ENCODE measurements at regions not wholly inside any gene's neighbourhood (a gene's known extent, or its start where the extent isn't known, plus 50 kb on each side); places are given as distances from the start of the nearest gene placed in this dataset.
"Not testable (repeated sequence)": the region's sequence is repeated elsewhere in the genome, so short reads cannot be mapped to it uniquely, and the experiment has no call there.

DNA sequence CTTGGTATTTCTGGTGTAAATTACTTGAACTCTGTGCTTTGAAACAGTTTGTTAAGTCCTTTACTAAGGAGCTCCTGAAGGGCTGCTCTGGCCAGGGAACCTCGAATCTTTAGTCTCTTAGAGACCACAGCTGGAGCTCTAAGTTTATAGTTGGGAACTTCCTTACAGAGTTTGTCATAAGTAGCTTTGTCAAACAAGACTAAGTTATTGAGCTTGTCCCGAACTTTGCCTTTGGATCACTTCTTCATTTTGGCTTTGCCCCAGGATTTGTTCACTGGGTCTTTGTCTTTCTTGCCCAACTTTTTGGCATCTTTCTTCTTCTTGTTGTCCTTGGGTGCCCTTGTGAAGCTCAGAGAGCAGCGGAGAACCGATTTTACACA is 64.8 kb downstream of the FAM50B start:
- no peak for DNase-seq (ENCODE audit: low read depth)
- TF ChIP-seq CTCF (IDR thresholded peaks at IDR 0.05; ENCODE audit: insufficient read depth, low read depth, low read length), result no peak
- no peak overlapping the region for H3K4me3 ChIP-seq (ENCODE audit: low read depth, low read length)

DNA sequence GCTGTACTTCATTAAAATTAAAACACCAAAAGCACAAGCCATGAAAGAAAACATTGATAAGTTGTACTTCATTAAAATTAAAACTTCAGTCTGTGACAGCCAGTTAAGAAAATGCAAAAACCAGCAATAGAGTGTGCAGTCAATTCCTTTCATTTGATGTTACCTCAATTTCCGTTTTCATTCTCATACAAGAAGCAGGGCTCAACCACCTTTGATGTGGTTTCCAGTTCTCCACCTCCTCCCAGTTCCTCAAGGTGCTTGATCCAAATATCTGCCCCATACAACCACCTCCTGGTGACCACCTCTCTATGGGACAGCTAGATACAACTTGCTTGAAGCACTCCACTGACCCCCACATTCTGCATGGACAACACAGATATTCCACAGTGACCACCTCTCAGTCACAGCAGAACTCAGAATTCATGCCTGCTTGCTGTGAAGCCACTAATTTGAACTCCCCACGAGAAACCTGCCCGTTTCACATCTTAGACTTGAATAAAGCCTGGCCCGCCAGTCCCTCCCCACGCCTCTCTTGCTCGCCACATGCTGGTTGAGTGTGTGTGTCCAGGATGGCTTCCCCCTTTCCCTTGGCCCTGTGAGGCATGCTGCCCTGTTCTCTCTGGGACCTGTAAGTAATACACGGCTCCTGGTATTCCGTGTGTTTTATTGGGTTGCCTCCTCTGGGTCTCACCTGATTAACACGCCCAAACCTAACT is 66.1 kb downstream of the FAM50B start:
- no peak for DNase-seq (ENCODE audit: low read depth)
- H3K4me3 ChIP-seq (ENCODE audit: low read depth, low read length), result no peak overlapping the region
- no peak for TF ChIP-seq CTCF (IDR thresholded peaks at IDR 0.05; ENCODE audit: insufficient read depth, low read depth, low read length)

DNA sequence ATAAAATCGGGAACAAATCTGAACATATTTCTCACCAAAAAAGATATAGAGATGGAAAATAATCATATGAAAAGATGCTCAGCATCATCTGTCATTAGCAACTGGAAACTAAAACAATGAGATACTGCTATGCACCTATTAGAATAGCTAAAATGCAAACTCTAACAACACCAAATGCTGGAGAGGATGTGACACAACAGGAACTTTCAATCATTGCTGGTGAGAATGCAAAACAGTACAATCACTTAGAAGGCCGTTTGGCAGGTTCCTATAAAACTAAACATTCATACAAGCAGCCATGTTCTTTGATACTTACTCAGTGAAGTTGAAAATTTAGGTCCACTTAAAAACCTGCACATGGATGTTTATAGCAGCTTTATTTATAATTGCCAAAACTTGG is 67.0 kb downstream of the FAM50B start:
- no peak for TF ChIP-seq CTCF (IDR thresholded peaks at IDR 0.05; ENCODE audit: insufficient read depth, low read depth, low read length)
- no peak for DNase-seq (ENCODE audit: low read depth)
- H3K4me3 ChIP-seq (ENCODE audit: low read depth, low read length), result no peak overlapping the region

GRCh38 chr6:3916749-3917148 is 67.6 kb downstream of the FAM50B start:
- not testable (repeated sequence) for H3K4me3 ChIP-seq (ENCODE audit: low read depth, low read length)

DNA sequence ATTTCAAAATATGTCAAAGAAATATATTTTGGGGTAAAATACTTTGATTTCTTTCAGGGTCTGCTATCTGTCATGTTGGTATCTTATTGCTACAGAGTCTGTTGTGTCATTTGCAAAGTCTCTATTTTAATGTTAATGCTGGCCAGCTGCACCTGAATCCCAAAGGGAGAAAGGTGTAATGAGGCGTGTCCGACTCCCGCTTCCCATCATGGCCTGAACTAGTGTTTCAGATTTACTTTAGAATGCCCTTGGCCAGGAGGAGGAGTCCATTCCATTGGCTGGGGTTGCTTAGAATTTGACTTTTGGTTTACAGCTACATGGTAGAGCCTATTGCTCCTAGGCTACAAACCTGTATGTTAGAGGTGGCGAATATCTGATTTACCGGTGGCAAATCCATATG is 69.3 kb downstream of the FAM50B start:
- no peak for TF ChIP-seq CTCF (IDR thresholded peaks at IDR 0.05; ENCODE audit: insufficient read depth, low read depth, low read length)
- H3K4me3 ChIP-seq (ENCODE audit: low read depth, low read length), result no peak overlapping the region
- DNase-seq (ENCODE audit: low read depth), result no peak

More at GRCh38 chr6:3916749-3917148, 67.6 kb downstream of the FAM50B start:
- DNase-seq (ENCODE audit: low read depth), result not testable (repeated sequence)

GRCh38 chr6:3919130-3919628 is 70.0 kb downstream of the FAM50B start:
- TF ChIP-seq CTCF (IDR thresholded peaks at IDR 0.05; ENCODE audit: insufficient read depth, low read depth, low read length), result no peak
- no peak overlapping the region for H3K4me3 ChIP-seq (ENCODE audit: low read depth, low read length)
- peak; percentile 27 for DNase-seq (ENCODE audit: low read depth)

DNA sequence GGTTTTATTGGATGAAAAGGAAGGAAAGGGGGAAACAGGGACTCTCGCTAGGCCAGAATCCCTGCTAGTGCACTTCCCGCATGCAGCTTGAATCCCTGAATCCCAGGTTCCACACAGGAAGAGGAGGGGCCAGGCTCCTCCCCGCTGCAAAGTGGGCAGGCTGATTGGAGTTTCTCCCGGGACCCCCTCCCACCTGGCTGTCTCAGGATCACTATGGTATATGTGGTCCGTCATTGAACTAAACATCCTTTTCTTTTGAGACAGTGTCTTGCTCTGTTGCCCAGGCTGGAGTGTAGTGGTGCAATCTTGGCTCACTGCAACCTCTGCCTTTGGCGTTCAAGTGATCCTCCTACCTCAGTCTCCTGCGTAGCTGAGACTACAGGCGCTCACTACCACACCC is 70.7 kb downstream of the FAM50B start:
- TF ChIP-seq CTCF (IDR thresholded peaks at IDR 0.05; ENCODE audit: insufficient read depth, low read depth, low read length), result no peak
- H3K4me3 ChIP-seq (ENCODE audit: low read depth, low read length), result no peak overlapping the region

More for the DNA sequence above, 70.7 kb downstream of the FAM50B start:
- DNase-seq (ENCODE audit: low read depth), result no peak

Data from fibroblast of villous mesenchyme (primary cell).